Stimulated activated CD8-positive, alpha-beta memory T cell treated with anti-CD3 and anti-CD28 coated beads, Interleukin-4, amount 100 ng/mL, for 1 hour (primary cell): ENCODE measurements at regions not wholly inside any gene's neighbourhood (a gene's known extent, or its start where the extent isn't known, plus 50 kb on each side); places are given as distances from the start of the nearest gene placed in this dataset.
"Not testable (repeated sequence)": the region's sequence is repeated elsewhere in the genome, so short reads cannot be mapped to it uniquely, and the experiment has no call there.

ENCODE experiments used
- DNase-seq, 2 donors: peaks; one replicate each; pipeline ENCODE4 v3.0.0-alpha.2; 2020; ENCODE audit warnings: low read depth in 2 of 2, low spot score in 1 of 2

DNA sequence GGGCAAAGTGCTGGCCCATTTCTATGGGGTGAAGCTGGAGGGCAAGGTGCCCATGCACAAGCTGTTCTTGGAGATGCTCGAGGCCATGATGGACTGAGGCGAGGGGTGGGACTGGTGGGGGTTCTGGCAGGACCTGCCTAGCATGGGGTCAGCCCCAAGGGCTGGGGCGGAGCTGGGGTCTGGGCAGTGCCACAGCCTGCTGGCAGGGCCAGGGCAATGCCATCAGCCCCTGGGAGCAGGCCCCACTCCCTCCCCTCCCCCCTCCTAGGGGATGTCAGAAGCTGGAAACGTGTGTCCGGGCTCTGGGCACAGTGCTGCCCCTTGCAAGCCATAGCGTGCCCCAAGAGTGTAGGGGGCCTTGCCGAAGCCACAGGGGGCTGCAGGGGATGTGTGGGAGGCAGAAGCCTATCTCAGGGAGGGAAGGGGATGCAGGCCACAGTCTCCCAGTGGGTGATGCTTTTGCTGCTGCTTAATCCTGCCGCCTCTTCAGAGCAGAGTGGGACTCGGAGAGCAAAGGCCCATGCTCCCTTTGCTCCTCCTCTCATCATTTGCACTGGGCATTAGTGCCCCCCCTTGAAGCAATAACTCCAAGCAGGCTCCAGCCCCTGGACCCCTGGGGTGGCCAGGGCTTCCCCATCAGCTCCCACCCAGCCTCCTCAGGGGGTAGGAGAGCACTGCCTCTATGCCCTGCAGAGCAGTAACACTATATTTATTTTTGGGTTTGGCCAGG is 85.2 kb downstream of the MRPL57 start:
- DNase-seq, result not testable (repeated sequence)

DNA sequence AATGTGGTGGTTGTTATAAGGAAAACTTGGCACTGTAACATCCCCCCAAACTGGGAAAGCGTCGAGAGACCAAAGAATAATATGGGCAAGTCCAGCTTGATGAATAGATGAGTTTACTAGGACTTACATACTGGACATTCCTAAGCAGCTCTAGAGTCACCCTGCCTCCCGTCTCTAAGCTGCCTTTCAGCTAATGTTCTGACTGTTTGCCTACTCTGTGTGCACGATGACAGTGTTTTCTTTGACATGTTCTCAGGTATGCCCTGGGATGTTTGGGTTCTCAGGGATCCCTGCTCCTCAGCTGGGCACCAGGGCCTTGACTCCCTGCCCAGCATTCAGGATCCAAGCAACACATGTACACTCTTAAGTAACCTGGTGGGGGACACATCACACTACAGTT is 87.5 kb downstream of the MRPL57 start:
- DNase-seq, result not testable (repeated sequence)

DNA sequence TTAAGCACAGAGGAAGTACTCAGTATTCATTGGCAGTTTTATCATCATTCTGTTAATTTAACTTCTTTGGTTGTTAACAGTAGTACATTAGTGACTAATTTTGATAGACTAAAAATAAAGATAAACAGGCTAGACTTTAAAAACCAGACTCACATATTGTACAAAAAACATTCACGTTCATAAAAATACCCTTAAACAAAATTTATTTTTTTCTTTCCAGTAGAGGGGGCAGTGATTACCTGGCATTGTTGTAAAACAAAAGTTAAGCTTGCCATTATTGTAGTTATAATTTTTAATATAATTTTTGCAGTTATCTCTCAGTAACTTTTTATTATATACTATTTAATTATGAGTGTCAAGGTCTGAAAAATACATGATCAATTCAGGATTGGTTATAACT is 92.0 kb downstream of the MRPL57 start:
- not testable (repeated sequence) for DNase-seq

DNA sequence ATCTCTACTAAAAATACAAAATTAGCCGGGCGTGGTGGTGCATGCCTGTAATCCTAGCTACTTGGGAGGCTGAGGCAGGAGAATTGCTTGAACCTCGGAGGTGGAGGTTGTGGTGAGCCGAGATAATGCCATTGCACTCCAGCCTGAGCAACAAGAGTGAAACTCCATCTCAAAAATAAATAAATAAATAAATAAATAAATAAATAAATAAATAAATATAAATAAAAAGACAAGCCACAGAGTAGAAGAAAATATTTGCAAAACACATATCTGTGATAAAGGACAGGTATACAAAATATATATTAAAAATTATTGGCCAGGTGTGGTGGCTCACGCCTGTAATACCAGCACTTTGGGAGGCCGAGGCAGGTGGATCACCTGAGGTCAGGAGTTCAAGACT is 96.0 kb downstream of the MRPL57 start:
- DNase-seq, result not testable (repeated sequence)

DNA sequence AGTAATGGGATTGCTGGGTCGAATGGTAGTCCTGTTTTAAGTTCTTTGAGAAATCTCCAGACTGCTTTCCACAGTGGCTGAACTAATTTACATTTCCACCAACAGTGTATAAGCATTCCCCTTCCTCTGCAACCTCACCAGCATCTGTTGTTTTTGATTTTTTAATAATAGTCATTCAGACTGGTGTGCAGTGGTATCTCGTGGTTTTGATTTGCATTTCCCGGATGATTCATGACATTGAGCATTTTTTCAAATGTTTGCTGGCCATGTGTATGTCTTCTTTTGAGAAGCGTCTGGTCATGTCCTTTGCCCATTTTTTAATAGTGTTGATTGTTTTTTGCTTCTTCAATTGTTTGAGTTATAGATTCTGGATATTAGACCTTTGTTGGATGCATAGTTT is 98.0 kb downstream of the MRPL57 start:
- not testable (repeated sequence) for DNase-seq

DNA sequence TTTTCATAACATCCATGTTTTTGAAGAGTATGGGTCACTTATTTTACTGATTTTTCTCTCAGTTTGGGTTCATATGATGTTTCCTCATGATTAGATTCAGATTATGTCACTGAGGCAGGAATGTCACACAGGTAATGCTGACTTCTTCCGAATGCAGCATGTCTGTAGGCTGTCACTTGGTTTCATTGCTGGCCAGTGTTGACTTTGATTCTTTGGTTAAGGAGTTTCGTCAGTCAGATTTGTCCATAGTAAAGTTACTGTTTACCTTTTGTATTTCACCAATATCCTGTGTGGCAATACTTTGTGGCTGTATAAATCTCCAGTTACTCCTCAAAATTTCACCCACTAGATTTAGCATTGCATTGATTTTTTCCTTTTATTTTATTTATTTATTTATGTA is 105.6 kb downstream of the MRPL57 start:
- DNase-seq, result no peak

DNA sequence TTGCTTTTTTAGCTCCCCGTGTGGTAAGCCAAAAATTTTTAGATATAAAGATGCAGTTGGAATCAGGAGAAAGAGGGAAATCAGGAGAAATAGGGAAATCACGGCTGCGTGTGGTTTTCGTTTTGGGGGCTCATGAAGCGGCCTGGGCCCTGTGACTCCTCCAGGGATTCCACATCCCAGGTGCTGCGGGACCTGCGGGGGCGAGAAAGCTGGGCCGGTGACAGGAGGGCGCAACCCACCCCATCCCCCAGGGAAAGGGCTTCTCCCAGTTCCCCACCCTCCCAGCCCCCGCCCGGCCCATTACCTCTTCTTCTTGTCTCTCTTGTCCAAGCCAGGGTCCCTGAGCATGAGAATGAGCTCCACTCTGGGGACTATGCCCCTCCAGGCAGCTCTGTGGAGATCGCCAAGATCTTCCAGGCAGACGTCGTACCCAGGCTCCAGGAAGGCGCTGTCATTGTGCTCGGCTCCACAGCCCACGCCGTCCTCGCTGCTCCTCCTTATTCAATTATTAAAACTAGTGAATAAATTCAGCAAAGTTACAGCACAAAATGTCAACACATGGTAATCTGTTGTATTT is 111.0 kb downstream of the MRPL57 start:
- DNase-seq, result no peak

DNA sequence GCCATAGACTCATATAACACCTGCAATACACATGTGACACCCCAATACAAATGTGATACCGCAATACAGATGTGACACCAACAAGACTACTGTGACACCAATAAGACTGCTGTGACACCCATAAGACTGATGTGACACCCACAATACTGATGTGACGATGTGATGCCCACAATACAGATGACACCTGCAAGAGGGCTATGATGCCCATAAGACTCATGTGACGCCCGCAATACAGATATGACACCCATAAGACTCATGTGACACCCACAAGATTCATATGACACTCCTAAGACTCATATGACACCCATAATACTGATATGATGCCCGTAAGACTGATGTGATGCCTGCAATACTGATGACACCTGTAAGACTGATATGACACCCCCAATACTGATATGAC is 113.0 kb downstream of the MRPL57 start:
- no peak for DNase-seq

DNA sequence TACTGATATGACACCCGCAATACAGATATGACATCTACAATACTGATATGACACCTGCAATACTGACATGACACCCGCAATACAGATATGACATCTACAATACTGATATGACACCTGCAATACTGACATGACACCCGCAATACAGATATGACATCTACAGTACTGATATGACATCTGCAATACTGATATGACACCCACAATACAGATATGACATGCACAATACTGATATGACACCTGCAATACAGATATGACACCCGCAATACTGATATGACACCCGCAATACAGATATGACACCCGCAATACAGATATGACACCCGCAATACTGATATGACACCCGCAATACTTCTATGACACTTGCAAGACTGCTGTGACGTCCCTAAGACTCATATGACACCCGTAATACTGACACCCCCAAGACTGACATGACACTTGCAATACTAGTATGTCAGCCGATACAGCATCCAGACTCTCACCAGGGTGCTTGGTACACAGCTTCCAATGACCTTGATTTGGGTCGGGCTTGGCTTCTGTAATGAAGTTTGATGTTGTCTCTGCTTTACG is 114.1 kb downstream of the MRPL57 start:
- not testable (repeated sequence) for DNase-seq

DNA sequence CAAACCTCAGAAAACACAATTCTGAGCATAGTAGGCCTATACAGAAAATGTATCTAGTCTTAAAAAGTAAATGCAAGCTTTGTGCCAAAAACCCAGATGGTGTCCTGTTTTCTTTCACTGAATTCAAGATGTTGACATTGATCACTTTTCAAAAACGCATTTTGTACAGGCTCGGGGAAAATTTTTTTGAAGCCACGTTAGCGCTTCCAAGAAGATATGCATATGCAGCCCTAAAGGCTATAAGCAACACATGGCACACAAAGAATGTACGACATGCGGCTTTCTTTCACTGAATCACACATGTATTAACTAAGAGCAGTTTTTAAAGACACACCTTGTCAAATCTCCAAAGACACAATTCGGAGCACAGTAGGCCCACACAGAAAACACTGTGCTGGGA is 115.4 kb downstream of the MRPL57 start:
- no peak for DNase-seq

DNA sequence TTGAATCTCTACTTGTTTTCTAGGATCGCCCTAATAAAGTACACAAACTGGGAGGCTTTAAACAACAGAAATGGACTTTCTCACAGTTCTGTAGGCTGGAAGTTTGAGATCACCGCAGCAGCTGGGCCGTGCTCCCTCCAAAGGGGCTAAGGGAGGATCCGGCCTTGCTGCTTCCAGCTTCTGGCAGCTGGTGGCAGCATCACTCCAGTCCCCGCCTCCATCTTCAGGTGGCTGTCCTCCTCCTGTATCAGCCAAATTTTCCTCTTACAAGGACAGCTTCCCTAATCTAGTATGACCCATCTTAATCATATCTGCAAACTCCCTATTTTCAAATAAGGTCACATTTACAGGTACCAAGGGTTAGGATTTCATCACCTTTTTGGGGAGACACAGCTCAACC is 120.5 kb downstream of the MRPL57 start:
- DNase-seq, result not testable (repeated sequence)

DNA sequence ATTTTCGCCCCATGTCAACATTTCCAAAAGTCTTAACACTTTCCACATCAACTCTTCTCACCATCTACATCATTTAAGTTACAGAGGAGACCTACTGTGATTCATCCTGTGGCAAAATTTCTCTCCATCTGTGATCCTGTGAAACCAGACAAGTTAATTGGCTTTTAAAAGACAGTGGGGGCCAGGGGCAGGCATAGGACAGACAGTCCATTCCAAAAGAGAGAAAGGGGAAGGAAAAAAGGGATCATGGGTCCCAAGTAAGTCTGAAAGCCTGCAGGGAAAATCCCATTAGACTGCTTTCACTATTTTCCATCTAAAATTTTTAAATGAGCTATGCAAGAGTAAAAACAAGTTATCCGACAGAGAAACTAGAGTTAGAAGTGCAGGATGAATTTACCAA is 121.0 kb downstream of the MRPL57 start:
- DNase-seq, result no peak

DNA sequence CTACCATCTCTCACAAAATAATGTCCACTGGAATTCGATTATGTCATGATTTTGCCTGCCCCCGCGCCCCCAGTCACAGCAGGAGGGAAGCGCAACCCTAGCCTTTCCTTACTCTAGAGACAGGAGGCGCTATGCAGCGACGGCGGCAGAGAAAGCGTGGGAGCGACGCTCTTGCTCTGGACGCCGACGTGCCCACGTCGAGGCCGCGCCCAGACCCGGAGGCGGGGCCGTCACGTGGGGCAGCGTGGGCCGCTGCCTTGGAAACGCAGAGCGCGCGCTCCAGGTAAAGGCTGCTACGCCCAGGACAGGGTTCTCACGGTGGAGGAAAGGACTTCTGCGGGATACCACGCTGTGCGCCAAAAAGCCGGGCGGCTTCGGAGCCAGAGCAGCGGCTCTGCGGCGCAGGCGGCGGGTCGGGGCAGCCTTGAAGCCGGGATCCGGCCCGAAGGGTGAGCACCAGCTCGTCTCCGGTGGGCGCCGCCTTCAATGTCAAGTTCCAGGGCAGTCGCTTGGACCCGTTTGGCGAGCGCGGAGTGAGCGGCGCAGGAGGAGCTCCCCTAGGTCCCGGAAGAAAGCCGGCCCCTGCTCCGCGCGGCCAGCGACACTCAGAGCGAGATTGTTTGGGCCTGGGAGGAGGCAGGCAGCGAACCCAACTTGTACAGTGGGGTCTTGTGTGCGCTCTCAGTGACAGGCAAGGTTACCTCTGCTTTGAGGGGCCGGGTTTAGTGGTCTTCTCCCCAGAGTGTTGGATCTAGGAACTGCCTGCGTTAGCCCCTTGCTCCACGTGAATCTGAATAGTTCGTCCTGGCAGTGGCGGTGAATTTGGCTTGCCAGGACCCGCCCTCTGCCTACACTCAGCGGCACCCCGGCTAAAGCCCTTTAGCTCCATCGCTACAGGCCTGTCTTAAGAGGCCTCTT is 121.7 kb downstream of the MRPL57 start:
- DNase-seq, result peak; percentile 57 to 71

DNA sequence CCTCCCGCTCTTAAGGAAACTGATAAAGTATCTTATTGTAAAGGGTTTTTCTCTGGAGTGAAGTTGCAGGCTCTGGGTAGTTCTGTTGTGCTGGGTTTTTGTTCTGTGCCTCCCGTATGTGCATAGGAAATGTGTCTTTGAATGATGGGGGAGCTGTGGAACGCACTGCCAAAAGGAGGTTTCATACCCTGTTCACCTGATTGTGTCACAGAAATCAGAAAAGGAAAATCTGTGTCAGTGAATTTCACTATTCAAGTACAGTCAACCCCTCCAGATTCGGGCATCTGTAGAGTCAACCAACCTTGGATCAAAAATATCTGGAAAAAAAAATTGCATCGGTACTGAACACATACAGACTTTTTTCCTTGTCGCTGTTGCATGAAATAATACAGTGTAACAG is 127.8 kb downstream of the MRPL57 start:
- DNase-seq, result no peak

DNA sequence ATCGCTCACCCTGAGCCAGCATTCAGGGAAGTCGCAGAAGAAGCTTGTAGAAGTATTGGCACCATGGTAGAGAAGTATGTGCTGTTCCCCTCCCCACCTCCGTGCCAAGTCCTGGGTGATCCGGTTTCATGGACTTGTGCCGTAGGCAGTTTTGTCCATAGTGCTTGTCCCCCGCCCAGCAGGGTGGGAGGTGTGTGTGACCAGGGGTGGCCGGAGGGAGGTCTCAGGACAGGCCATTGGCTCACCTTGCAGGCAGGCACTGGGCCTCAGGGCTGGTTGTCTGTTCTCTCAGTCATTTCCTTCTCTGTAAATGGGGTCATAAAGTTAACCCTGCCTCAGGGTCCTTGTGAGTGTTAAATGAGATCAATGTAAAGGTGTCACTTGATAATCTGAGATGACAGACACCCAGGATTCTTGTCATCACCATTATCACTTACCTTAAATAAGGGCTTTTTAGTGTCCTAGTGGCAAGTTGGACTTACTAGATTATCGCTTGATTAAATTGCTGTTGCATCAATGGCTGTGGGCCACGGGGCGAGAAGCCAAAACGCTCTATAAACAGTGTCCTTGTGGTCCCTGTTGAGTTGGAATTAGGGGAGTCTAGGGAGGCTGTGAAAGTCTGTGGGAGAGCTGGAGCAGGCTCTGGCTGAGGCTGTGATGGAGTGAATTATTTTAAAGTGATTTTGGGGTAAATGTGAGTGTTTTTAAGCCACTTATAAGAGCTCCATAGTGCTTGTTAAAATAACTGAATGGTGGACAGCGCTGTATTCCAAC is 130.0 kb downstream of the MRPL57 start:
- DNase-seq, result not testable (repeated sequence)

DNA sequence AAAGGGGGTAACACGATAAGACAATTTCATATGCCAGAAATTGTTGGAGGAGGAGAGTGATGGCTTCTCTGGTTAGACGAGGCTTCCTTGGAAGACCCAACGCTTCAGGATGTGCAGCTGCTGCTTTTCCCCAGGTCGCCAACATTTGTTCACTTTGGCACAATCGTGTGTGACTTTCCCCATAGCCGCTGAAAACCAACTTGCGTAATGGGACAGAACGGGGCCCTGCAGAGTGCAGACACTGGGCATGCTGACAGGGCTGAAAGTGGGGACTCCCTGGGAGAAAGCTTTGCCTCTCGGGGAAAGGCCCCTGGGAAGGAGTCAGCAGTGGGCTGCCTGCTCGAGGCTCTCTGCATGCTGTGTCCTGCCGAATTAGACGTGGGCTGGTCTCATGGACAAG is 130.7 kb downstream of the MRPL57 start:
- DNase-seq, result not testable (repeated sequence)

DNA sequence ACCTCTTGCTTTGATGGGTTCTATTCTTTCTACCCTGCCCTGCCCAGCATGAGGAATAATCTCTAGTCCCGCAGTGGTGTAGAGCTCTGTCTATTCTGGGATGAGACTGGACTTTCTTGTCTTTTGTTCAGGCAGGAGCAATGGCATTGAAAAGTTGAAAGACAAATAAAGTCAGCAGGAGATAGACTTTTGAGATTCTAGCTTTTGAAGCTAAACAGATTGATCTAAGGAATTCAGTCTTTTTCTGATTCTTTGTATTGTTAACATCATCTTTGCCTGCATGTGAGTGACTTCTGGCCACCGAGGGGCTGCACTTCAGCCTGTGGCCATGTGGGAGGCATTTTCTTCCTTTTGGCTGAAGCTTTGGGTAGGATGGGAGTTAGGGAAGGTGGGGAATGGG is 132.4 kb downstream of the MRPL57 start:
- no peak for DNase-seq

DNA sequence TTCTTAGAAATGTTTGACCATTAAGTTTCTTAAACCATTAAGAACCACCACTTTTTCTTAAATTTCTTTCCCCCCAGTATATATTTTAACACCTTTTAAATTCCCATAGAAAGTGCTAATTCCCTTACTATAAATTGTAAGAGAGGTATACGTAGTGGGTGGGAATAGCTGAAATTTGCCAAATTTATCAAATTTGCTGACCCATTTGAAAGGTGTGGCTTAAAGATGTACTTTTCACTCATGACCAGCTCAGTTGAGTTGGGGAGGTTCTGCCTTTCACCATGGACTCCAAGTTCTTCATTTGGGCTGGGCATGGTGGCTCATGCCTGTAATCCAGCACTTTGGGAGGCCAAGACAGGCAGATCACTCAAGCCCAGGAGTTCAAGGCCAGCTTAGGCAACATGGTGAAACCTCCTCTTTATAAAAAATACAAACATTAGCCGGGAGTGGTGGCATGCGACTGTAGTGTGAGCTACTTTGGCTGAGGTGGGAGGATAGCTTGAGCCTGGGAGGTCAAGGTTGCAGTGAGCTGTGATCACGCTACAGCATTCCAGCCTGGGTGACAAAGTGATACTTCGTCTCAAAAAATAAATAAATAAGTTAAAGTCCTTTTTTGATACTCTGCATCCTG is 133.2 kb downstream of the MRPL57 start:
- no peak for DNase-seq

DNA sequence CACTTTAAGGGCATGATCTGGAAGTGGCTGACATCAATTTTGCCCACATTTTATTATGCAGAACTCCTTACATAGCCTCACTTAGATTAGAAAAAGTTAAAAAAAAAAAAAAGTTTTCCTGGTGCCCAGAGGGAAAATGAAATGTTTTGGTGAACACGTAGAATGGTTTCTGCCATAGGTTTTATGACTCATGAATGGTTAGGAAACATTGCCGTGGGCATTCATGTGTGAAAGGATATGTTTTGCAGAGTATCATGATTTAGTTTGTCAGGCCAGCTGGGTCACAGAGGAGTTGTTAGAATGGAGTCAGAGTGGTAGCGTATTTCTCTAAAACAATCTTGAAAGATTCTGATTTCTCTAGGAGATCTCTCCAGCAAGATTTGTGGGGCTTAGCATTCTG is 133.8 kb downstream of the MRPL57 start:
- no peak for DNase-seq

DNA sequence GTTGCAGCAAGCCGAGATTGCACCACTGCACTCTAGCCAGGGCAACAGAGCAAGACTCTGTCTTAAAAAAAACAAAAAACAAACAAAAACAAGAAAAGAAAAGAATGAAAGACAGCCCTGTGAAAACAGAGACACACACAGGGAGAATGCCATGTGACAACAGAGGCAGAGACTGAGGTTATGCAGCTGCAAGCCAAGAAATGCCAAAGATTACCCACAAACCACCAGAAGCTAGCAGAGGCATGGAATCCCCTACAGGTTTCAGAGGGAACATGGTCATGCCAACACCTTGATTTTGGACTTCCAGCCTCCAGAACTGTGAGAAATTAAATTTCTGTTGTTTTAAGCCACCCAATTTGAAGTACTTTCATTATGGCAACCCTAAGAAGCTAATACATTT is 138.5 kb downstream of the MRPL57 start:
- DNase-seq, result not testable (repeated sequence)
